Tibial artery (tissue), 4 donors: ENCODE measurements at regions not wholly inside any gene's neighbourhood (a gene's known extent, or its start where the extent isn't known, plus 50 kb on each side); places are given as distances from the start of the nearest gene placed in this dataset.

ENCODE experiments used
- DNase-seq, 2 donors: peaks; one replicate each; pipeline ENCODE4 v3.0.0-alpha.2; 2019
- H3K27ac ChIP-seq, 2 donors: fragments of 200-600 bp; sonication (generic) in 1 of 2; 1 replicate in 1 of 2; 2 replicates in 1 of 2; pipeline ENCODE4 v1.5.1; 2018 to 2019; ENCODE audit warnings: mild to moderate bottlenecking in 1 of 2
- H3K27me3 ChIP-seq, 2 donors: fragments of 200-600 bp; sonication (generic) in 1 of 2; one replicate each; pipeline versions ENCODE4 v1.5.1 to v1.6.0; 2016 to 2019
- H3K36me3 ChIP-seq, 3 donors: fragments of 200-600 bp; sonication (generic) in 2 of 3; one replicate each; pipeline ENCODE4 v1.5.1; 2016 to 2019; ENCODE audit warnings: mild to moderate bottlenecking in 2 of 3
- H3K4me1 ChIP-seq, 4 donors: fragments of 200-600 bp; sonication (generic) in 2 of 4; 1 replicate in 3 of 4; 2 replicates in 1 of 4; pipeline ENCODE4 v1.5.1; 2016 to 2019
- H3K4me3 ChIP-seq, 2 donors: fragments of 200-600 bp; sonication (generic) in 1 of 2; 1 replicate in 1 of 2; 2 replicates in 1 of 2; pipeline ENCODE4 v1.5.1; 2018 to 2019; ENCODE audit warnings: mild to moderate bottlenecking in 2 of 2
- H3K9me3 ChIP-seq, 3 donors: fragments of 200-600 bp; sonication (generic) in 1 of 3; one replicate each; pipeline ENCODE4 v1.5.1; 2016 to 2019
- intact Hi-C: fragments of 100-400 bp; cut with DNase I; formaldehyde crosslinking; loops from one replicate; pipeline ENCODE4 v1.15.0; 2023; ENCODE audit warnings: low total_unique reads
- TF ChIP-seq, protein P1 (sequence below), 2 experiments: fragments of 200-600 bp in 1 of 2; fragments of 450-650 bp in 1 of 2; IDR thresholded peaks; one replicate each; pipeline ENCODE4 v1.5.1; 2017 to 2019; ENCODE audit warnings: antibody characterized with exemption in 2 of 2, mild to moderate bottlenecking in 1 of 2, moderate library complexity in 1 of 2

DNA sequence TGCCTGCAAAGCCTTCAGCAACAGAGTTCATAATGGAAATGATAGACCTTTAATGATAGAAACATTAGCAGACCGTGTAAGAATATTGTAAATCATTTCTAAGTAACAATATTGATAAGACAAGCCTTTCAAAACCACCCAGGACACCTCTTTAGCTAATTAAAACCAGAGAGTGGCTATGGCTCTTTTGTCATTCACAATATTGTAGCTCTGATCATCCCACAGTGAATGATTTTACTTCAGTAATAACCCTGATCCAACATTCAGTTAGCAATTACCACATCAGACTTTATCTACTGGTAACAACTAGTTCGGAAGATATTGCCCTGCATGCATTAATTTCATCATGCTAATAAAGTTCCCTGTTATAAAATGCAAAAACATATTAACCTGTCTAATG lies 432.6 kb downstream of the DTWD2 start:
- Histone ChIP-seq H3K9me3 (no peaks in the 10 kb centered on the region), H3K4me3 (no peak overlapping the region), H3K36me3 (no peaks in the 10 kb centered on the region), H3K4me1 (no peaks in the 10 kb centered on the region), H3K27me3 (no peaks in the 10 kb centered on the region), H3K27ac (no peak overlapping the region)
- TF ChIP-seq, protein P1, sequence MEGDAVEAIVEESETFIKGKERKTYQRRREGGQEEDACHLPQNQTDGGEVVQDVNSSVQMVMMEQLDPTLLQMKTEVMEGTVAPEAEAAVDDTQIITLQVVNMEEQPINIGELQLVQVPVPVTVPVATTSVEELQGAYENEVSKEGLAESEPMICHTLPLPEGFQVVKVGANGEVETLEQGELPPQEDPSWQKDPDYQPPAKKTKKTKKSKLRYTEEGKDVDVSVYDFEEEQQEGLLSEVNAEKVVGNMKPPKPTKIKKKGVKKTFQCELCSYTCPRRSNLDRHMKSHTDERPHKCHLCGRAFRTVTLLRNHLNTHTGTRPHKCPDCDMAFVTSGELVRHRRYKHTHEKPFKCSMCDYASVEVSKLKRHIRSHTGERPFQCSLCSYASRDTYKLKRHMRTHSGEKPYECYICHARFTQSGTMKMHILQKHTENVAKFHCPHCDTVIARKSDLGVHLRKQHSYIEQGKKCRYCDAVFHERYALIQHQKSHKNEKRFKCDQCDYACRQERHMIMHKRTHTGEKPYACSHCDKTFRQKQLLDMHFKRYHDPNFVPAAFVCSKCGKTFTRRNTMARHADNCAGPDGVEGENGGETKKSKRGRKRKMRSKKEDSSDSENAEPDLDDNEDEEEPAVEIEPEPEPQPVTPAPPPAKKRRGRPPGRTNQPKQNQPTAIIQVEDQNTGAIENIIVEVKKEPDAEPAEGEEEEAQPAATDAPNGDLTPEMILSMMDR (IDR thresholded peaks at IDR 0.05): no peak
- intact Hi-C loops: no loop called here
- no peak for DNase-seq

DNA sequence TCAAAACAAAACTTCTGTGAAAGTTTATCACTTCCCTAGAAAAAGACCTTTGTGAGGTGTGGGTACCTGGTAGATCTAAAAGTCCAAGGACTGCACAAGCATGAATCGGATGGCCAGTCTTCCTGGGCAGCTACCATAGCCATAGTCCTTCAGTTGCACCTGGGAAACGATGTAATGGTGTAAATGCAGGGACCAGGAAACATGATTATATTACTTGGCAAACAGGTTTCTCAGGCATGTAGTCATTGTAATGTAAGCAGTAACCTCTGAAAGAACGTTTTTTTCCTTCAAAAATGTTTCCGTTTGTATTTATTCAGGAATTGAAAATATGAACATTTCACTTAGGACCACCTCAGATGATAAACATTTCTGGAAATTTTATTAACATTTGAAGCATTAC lies 433.4 kb downstream of the DTWD2 start:
- no peak overlapping the region for H3K4me3 ChIP-seq
- H3K4me1 ChIP-seq: no peaks in the 10 kb centered on the region
- DNase-seq: no peak
- TF ChIP-seq, protein P1 (IDR thresholded peaks at IDR 0.05): no peak
- no peaks in the 10 kb centered on the region for H3K36me3 ChIP-seq
- H3K27me3 ChIP-seq: no peaks in the 10 kb centered on the region
- no peak overlapping the region for H3K27ac ChIP-seq
- H3K9me3 ChIP-seq: no peaks in the 10 kb centered on the region
- intact Hi-C loops: no loop called here

DNA sequence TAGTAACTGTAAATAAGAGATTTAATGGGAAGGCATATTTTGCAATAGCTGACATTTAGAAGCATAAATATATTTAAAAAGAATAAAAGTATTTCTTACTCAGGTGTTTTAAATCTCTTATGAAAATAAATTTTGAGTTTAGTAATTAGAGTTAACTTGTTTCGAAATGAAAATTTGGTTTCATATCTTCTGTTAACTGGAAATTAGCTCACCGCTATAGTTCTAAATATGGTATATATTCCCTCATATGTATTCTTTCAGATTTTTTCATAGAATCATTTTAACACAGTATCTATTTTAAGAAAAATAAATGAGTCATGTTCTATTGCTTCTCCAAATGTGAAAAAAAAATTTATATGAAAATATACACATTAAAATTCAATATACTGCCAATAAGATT lies 434.1 kb downstream of the DTWD2 start:
- no peaks in the 10 kb centered on the region for H3K36me3 ChIP-seq
- H3K4me3 ChIP-seq: no peak overlapping the region
- TF ChIP-seq, protein P1 (IDR thresholded peaks at IDR 0.05): no peak
- no peak overlapping the region for H3K27ac ChIP-seq
- no peaks in the 10 kb centered on the region for H3K9me3 ChIP-seq
- DNase-seq: no peak
- H3K4me1 ChIP-seq: no peaks in the 10 kb centered on the region
- intact Hi-C loops: no loop called here
- no peaks in the 10 kb centered on the region for H3K27me3 ChIP-seq

DNA sequence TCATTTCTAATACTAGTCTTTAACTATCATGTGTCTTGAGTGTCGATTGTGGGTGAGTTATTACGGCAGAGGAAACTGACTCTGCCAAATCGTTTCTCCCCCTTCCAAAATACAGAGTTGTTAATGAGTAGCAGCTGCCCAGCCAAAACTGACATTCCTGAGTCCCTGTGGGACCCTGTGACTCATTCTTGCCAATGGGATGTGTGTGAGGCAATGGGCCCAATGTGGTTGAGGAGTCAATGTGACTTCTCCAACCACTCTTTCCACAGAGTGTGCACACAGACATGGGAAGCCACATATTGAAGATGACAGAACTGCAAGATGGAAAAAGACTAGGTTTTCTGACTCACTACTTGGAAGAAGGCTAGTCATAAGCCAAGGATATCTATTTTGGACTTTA lies 434.7 kb downstream of the DTWD2 start:
- peak; percentile 88 to 89 for DNase-seq
- Histone ChIP-seq H3K4me3 (no peak overlapping the region), H3K27ac (no peak overlapping the region), H3K9me3 (no peaks in the 10 kb centered on the region), H3K4me1 (no peaks in the 10 kb centered on the region), H3K27me3 (no peaks in the 10 kb centered on the region), H3K36me3 (no peaks in the 10 kb centered on the region)
- TF ChIP-seq, protein P1 (IDR thresholded peaks at IDR 0.05): no peak
- intact Hi-C loops: no loop called here

DNA sequence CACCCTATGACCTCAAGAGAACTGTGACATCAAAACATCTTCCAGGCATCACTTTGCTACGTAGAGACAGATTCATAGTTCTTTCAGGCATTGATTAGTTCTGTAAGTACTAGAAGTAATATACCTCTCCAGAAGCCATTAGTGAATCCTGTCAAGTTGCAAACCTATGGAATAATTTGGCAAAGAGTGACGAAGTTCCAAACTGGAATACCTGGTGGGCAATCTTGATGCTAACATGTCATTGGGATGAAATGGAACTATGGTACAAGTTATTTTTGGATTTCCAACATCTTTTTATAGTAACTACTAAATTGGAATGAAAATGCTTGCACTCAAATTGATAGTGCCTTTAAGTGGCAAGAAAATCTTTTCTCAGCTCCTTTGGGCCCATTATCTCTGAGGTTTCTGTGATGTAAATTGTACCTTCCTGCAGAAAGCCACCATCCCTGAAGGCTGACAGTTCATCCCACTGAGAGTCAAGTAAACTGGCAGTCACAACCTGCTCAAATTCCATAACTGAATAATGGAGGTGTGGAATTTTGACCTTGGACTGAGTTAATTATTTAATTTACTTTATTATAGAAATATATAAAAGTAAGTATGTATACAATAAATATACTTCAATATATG lies 435.5 kb downstream of the DTWD2 start:
- TF ChIP-seq, protein P1 (IDR thresholded peaks at IDR 0.05): no peak
- DNase-seq: no peak
- no peaks in the 10 kb centered on the region for H3K4me1 ChIP-seq
- H3K36me3 ChIP-seq: no peaks in the 10 kb centered on the region
- H3K27me3 ChIP-seq: no peaks in the 10 kb centered on the region
- H3K9me3 ChIP-seq: no peaks in the 10 kb centered on the region
- H3K27ac ChIP-seq: no peak overlapping the region
- intact Hi-C loops: no loop called here
- H3K4me3 ChIP-seq: no peak overlapping the region

DNA sequence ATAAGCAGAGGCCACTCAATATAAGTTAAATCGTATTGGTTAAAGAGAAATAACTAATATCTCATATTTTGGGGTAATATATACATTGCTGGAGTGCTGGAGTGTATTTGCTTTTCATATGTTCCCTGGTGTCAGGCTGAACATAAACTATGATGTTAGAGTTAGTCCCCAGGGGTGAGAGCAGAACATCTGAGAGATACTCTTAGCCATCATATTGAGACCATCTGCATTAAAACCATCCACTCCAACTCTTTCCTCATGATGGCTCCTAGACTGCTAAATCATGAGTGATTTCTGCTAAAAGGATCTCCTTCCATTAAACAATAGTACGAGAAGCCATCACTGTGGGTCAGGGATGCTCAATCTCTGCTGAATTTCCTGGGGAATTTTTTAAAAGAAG lies 436.2 kb downstream of the DTWD2 start:
- Histone ChIP-seq H3K4me1 (no peaks in the 10 kb centered on the region), H3K9me3 (no peaks in the 10 kb centered on the region), H3K27me3 (no peaks in the 10 kb centered on the region), H3K27ac (no peak overlapping the region), H3K36me3 (no peaks in the 10 kb centered on the region), H3K4me3 (no peak overlapping the region)
- TF ChIP-seq, protein P1 (IDR thresholded peaks at IDR 0.05): no peak
- intact Hi-C loops: no loop called here
- no peak for DNase-seq
